Spleen (tissue), 7 donors: ENCODE measurements at regions not wholly inside any gene's neighbourhood (a gene's known extent, or its start where the extent isn't known, plus 50 kb on each side); places are given as distances from the start of the nearest gene placed in this dataset.

ENCODE experiments used
- CTCF ChIP-seq, 11 experiments: fragments of 200-600 bp in 7 of 11; fragments of 450-650 bp in 4 of 11; sonication (generic) in 4 of 11; IDR thresholded peaks in 8 of 11; conservative IDR thresholded peaks in 3 of 11; 1 replicate in 7 of 11; 2 replicates in 4 of 11; pipeline versions ENCODE4 v1.4.0 to v1.8.0; 2016 to 2021; ENCODE audit warnings: antibody characterized with exemption in 11 of 11, inconsistent platforms in 4 of 11, mild to moderate bottlenecking in 1 of 11
- POLR2A ChIP-seq, 3 donors: fragments of 450-650 bp; IDR thresholded peaks; one replicate each; pipeline ENCODE4 v1.5.1; 2017; ENCODE audit warnings: antibody characterized with exemption in 3 of 3, mild to moderate bottlenecking in 1 of 3
- POLR2AphosphoS5 ChIP-seq, 3 donors: sonication (generic); formaldehyde crosslinking; IDR thresholded peaks; one replicate each; pipeline ENCODE4 v1.5.1; 2017; ENCODE audit warnings: antibody characterized with exemption in 3 of 3
- donor health status: DM: no; HTN: no; CAD: no; lungs with moderate emphysema.
- donor health status: DM: no; HTN: no; CAD: no.
- donor health status: DM: no; HTN: no; CAD: no.

- TF ChIP-seq POLR2A (IDR thresholded peaks at IDR 0.05): no peak
- TF ChIP-seq CTCF (IDR thresholded peaks at IDR 0.05 in 8 of 11, conservative IDR thresholded peaks at IDR 0.05 in 3 of 11): no peak
- no peak for TF ChIP-seq POLR2AphosphoS5 (IDR thresholded peaks at IDR 0.05)
Observed at GRCh38 chr6:76677017-76677416, 604.6 kb upstream of the IMPG1 start.
